Thyroid gland (tissue), 4 donors: ENCODE measurements at regions not wholly inside any gene's neighbourhood (a gene's known extent, or its start where the extent isn't known, plus 50 kb on each side); places are given as distances from the start of the nearest gene placed in this dataset.

Source experiments
- CTCF ChIP-seq, 6 experiments: fragments of 200-600 bp in 3 of 6; fragments of 450-650 bp in 3 of 6; sonication (generic) in 3 of 6; IDR thresholded peaks; one replicate each; pipeline ENCODE4 v1.5.1; 2016 to 2019; ENCODE audit warnings: antibody characterized with exemption in 6 of 6, mild to moderate bottlenecking in 2 of 6, inconsistent platforms in 1 of 6, moderate library complexity in 1 of 6
- POLR2A ChIP-seq, 2 donors: fragments of 450-650 bp; IDR thresholded peaks; one replicate each; pipeline ENCODE4 v1.6.1; 2017; ENCODE audit warnings: antibody characterized with exemption in 2 of 2, mild to moderate bottlenecking in 2 of 2, moderate library complexity in 1 of 2

DNA sequence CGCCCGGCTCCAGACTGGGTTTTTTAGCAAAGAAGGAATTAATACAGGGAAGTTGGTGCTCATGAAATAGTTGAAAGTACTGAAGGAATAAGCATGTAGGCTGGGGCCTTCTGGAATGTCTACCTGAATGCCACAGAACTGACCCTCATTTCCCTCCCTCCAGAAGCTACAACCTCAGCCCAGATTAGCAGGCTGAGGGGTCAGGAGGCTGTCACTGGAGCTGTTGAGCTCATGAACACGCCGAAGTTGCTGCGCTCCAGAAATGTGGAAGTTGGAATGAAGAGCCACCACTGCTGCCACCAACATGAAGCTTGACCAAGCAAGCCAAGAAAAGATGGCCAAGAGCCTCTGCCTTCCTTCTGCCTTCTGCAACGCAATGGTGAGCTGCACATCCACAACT is 52.2 kb upstream of the KMT2E start:
- TF ChIP-seq CTCF (IDR thresholded peaks at IDR 0.05) (no peak), POLR2A (IDR thresholded peaks at IDR 0.05) (no peak)
